ENCODE measurements at regions not wholly inside any gene's neighbourhood (a gene's known extent, or its start where the extent isn't known, plus 50 kb on each side); places are given as distances from the start of the nearest gene placed in this dataset.

DNA sequence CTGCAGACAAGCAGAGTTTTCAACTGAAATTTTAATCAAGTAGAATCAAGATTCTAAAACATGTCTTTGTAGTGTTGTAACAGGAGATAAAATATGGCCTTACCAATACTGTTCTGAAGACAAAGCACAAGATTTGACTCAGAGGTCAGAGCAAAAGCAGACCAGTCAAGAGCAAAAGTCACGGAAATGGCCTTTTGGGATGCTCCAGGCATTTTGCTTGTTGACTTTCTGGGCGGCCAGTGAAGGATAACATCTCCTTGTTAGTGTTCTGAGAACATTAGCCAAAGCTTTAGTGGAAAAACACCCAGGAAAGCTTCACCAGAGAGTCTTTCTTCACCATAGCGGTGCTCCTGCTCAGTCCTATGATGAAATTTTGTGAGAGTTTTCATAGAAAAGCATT lies 590.6 kb downstream of the ARL4A start:
- ChIA-PET CTCF (interaction anchor here (1.1 to 5.8 kb wide), 4 partner anchors 21 to 1413 kb away, joined by 3 to 85 read pairs (median 22); no protein-coding TSS in a partner anchor), SMC1A (ENCODE audit: uncharacterized antibody, unreplicated experiment) (interaction anchor here (1.3 to 5.3 kb wide), 2 partner anchors 13 to 1414 kb away, joined by 3 to 42 read pairs; no protein-coding TSS in a partner anchor), RAD21 (ENCODE audit: unreplicated experiment) (interaction anchor here (5.8 kb wide), 1 partner anchor 1414 kb away, joined by 42 read pairs; no protein-coding TSS in a partner anchor), POLR2A (no interaction called here)
- no peak overlapping the region for H3K9ac ChIP-seq (ENCODE audit: control insufficient read depth, insufficient read depth, low read length)
- H3K36me3 ChIP-seq (ENCODE audit: control insufficient read depth in 2 of 2, insufficient read depth in 2 of 2, low read length in 1 of 2): no peaks in the 10 kb centered on the region
- no peaks in the 10 kb centered on the region for H3K9me3 ChIP-seq (replicated peaks; ENCODE audit: control insufficient read depth, insufficient read depth, low read length)
- ATAC-seq (no peak), DNase-seq (ENCODE audit: low read depth, low spot score) (no peak), FAIRE-seq (no peak)
- 0% methylated on average over 3 of the region's 3 CpGs for WGBS (ENCODE audit: insufficient coverage, insufficient replicate concordance, low lambda C conversion rate, missing lambda C conversion rate)
- no peak overlapping the region for H2AFZ ChIP-seq (ENCODE audit: control insufficient read depth, low read depth, low read length)
- H4K20me1 ChIP-seq (ENCODE audit: control insufficient read depth, insufficient read depth): no peaks in the 10 kb centered on the region
- H3K79me2 ChIP-seq (ENCODE audit: control insufficient read depth, insufficient read depth, low read length): no peaks in the 10 kb centered on the region
- TF ChIP-seq DPF2 (IDR thresholded peaks at IDR 0.05): no peak
- TF ChIP-seq, protein P1, sequence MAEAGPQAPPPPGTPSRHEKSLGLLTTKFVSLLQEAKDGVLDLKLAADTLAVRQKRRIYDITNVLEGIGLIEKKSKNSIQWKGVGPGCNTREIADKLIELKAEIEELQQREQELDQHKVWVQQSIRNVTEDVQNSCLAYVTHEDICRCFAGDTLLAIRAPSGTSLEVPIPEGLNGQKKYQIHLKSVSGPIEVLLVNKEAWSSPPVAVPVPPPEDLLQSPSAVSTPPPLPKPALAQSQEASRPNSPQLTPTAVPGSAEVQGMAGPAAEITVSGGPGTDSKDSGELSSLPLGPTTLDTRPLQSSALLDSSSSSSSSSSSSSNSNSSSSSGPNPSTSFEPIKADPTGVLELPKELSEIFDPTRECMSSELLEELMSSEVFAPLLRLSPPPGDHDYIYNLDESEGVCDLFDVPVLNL (IDR thresholded peaks at IDR 0.05; ENCODE audit: low read depth, low read length): no peak
- no peak for TF ChIP-seq CEBPB (IDR thresholded peaks at IDR 0.05; ENCODE audit: borderline replicate concordance in 1 of 2, low read depth in 2 of 2, low read length in 2 of 2)
- TF ChIP-seq SUPT20H (IDR thresholded peaks at IDR 0.05; ENCODE audit: borderline replicate concordance, control insufficient read depth, low read depth, low read length): no peak
- TF ChIP-seq WRNIP1 (IDR thresholded peaks at IDR 0.05; ENCODE audit: borderline replicate concordance, low read depth, low read length): no peak
- no peak for TF ChIP-seq SREBF1 (IDR thresholded peaks at IDR 0.05; ENCODE audit: low read length)
- no peak for TF ChIP-seq NR2C1 (IDR thresholded peaks at IDR 0.05)
- TF ChIP-seq SIN3A (IDR thresholded peaks at IDR 0.05; ENCODE audit: low read depth, low read length): no peak
- TF ChIP-seq ZNF217 (IDR thresholded peaks at IDR 0.05): no peak
- TF ChIP-seq TCF7 (IDR thresholded peaks at IDR 0.05; ENCODE audit: borderline replicate concordance): no peak
- no peak for TF ChIP-seq BACH1 (IDR thresholded peaks at IDR 0.05; ENCODE audit: borderline replicate concordance)
- TF ChIP-seq RFX5 (IDR thresholded peaks at IDR 0.05; ENCODE audit: low read depth, low read length): no peak
- TF ChIP-seq TAF1 (IDR thresholded peaks at IDR 0.05; ENCODE audit: borderline replicate concordance, low read depth, low read length): no peak
- no peak overlapping the region for H3K4me2 ChIP-seq (ENCODE audit: control insufficient read depth, insufficient read depth)
- in situ Hi-C loops (cut with MboI) (loop anchor here (25.0 kb wide), 2 partner anchors 459 to 1734 kb away; no protein-coding TSS in a partner anchor), intact Hi-C loops (cut with micrococcal nuclease; ENCODE audit: unreplicated experiment) (loop anchor here (5.0 kb wide), 1 partner anchor 449 kb away; no protein-coding TSS in a partner anchor)
- no peak overlapping the region for H3K4me3 ChIP-seq
- BruUV-seq (replicated peaks): no TSS peak
- no peak overlapping the region for H3K27ac ChIP-seq (ENCODE audit: control insufficient read depth, insufficient read depth)
- H3K4me1 ChIP-seq (ENCODE audit: control insufficient read depth, insufficient read depth, low read length): no peaks in the 10 kb centered on the region
- H3K27me3 ChIP-seq (replicated peaks in 1 of 2; ENCODE audit: control insufficient read depth in 2 of 2, insufficient read depth in 2 of 2, low read length in 1 of 2): no peaks in the 10 kb centered on the region

All from GM12878 (cell line).